H1 (cell line): ENCODE measurements at regions not wholly inside any gene's neighbourhood (a gene's known extent, or its start where the extent isn't known, plus 50 kb on each side); places are given as distances from the start of the nearest gene placed in this dataset.

Experiments
- CTCF ChIA-PET: fragments of 300-600 bp; sonication (Branson Sonifier 250); formaldehyde crosslinking; loops from one replicate; lab custom pipeline; 2021; ENCODE audit not compliant: partially characterized antibody; lab: Charles Lee
- POLR2A ChIA-PET: fragments of 300-600 bp; sonication (Branson Sonifier 250); formaldehyde crosslinking; loops from one replicate; lab custom pipeline; 2021; ENCODE audit warnings: inconsistent platforms; ENCODE audit not compliant: partially characterized antibody; lab: Charles Lee
- DNase-seq, 2 experiments: peaks; one replicate each; pipeline versions ENCODE4 v3.0.0 to v3.0.0-alpha.2; 2010 to 2022; ENCODE audit warnings: low spot score in 2 of 2, low read depth in 1 of 2, mixed read lengths in 1 of 2
- FAIRE-seq: peaks from 2 replicates; lab custom pipeline; 2011; peaks lifted over from hg19 to GRCh38; lab: Jason Lieb, UNC
- H2AFZ ChIP-seq: 2 replicates; pipeline ENCODE4 v1.8.1; 2012; ENCODE audit warnings: low read length, inconsistent platforms
- H2AK5ac ChIP-seq: 2 replicates; pipeline ENCODE4 v1.6.1; 2013; ENCODE audit warnings: low read depth, low read length
- H2BK120ac ChIP-seq: replicated peaks from 2 replicates; pipeline ENCODE3; 2013; ENCODE audit warnings: low read depth, low read length, inconsistent platforms
- H2BK12ac ChIP-seq: 2 replicates; pipeline ENCODE4 v1.6.1; 2013; ENCODE audit warnings: low read depth, low read length
- H2BK15ac ChIP-seq: 2 replicates; pipeline ENCODE4 v1.6.1; 2013; ENCODE audit warnings: low read length
- H2BK20ac ChIP-seq: 2 replicates; pipeline ENCODE4 v1.6.1; 2013; ENCODE audit warnings: low read length
- H2BK5ac ChIP-seq: 2 replicates; pipeline ENCODE4 v1.6.1; 2013; ENCODE audit warnings: low read depth, low read length
- H3K14ac ChIP-seq: 2 replicates; pipeline ENCODE4 v1.6.1; 2013; ENCODE audit warnings: inconsistent platforms; ENCODE audit not compliant: insufficient read length
- H3K18ac ChIP-seq: 2 replicates; pipeline ENCODE4 v1.6.1; 2013; ENCODE audit warnings: low read length; ENCODE audit errors: extremely low read depth
- H3K23ac ChIP-seq: 2 replicates; pipeline ENCODE4 v1.6.1; 2013; ENCODE audit warnings: inconsistent platforms; ENCODE audit not compliant: insufficient read length
- H3K23me2 ChIP-seq: 2 replicates; pipeline ENCODE4 v1.6.1; 2013; ENCODE audit warnings: low read depth, low read length
- H3K27ac ChIP-seq: 2 replicates; pipeline ENCODE4 v1.6.1; 2011; ENCODE audit warnings: low read depth, low read length, inconsistent platforms
- H3K27me3 ChIP-seq, 4 experiments: replicated peaks in 1 of 4; 1 replicate in 1 of 4; 2 replicates in 3 of 4; pipeline versions ENCODE4 v1.6.1 to v1.8.1; 2011 to 2013; ENCODE audit warnings: low read length in 3 of 4, mild to moderate bottlenecking in 3 of 4, inconsistent platforms in 2 of 4, mixed read lengths in 2 of 4, moderate library complexity in 1 of 4; ENCODE audit not compliant: control insufficient read depth in 3 of 4, insufficient read depth in 3 of 4; ENCODE audit errors: extremely low read depth in 1 of 4
- H3K36me3 ChIP-seq, 4 experiments: 2 replicates each; pipeline versions ENCODE4 v1.6.1 to v1.8.1; 2011 to 2013; ENCODE audit warnings: mild to moderate bottlenecking in 4 of 4, low read length in 3 of 4, moderate library complexity in 2 of 4, control low read depth in 1 of 4, inconsistent platforms in 1 of 4; ENCODE audit not compliant: insufficient read depth in 4 of 4, control insufficient read depth in 2 of 4
- H3K4ac ChIP-seq: replicated peaks from 2 replicates; pipeline ENCODE3; 2013; ENCODE audit warnings: low read length, low read depth, mixed read lengths, inconsistent platforms; ENCODE audit not compliant: insufficient read length
- H3K4me1 ChIP-seq, 4 experiments: replicated peaks in 1 of 4; 1 replicate in 1 of 4; 2 replicates in 3 of 4; pipeline versions ENCODE4 v1.6.1 to v1.8.1; 2011 to 2013; ENCODE audit warnings: low read length in 3 of 4, inconsistent platforms in 2 of 4, mixed read lengths in 1 of 4; ENCODE audit not compliant: insufficient read depth in 4 of 4, control insufficient read depth in 3 of 4
- H3K4me2 ChIP-seq, 2 experiments: 2 replicates each; pipeline versions ENCODE4 v1.6.1 to v1.8.1; 2011 to 2013; ENCODE audit warnings: low read depth in 2 of 2, low read length in 2 of 2, control low read depth in 1 of 2, inconsistent platforms in 1 of 2, mild to moderate bottlenecking in 1 of 2; ENCODE audit not compliant: insufficient read depth in 1 of 2
- H3K4me3 ChIP-seq, 4 experiments: fragments of 200-600, 300-600 bp in 1 of 4; sonication (generic), shearing (Covaris generic), sonication (Bioruptor Twin) in 1 of 4; 2 replicates each; pipeline versions ENCODE4 v1.5.1 to v1.8.1; 2011 to 2016; ENCODE audit warnings: low read length in 4 of 4, low read depth in 3 of 4, control low read depth in 2 of 4, inconsistent platforms in 2 of 4, mild to moderate bottlenecking in 2 of 4, mixed read lengths in 1 of 4, moderate library complexity in 1 of 4; ENCODE audit not compliant: insufficient read depth in 2 of 4; ENCODE audit errors: extremely low read depth in 1 of 4
- H3K56ac ChIP-seq: replicated peaks from 2 replicates; pipeline ENCODE3; 2013; ENCODE audit warnings: low read depth, mild to moderate bottlenecking, mixed read lengths, low read length, inconsistent platforms; ENCODE audit not compliant: insufficient read length
- H3K79me1 ChIP-seq: 2 replicates; pipeline ENCODE4 v1.6.1; 2013; ENCODE audit warnings: low read depth, low read length, control low read depth
- H3K79me2 ChIP-seq, 2 experiments: 2 replicates each; pipeline versions ENCODE4 v1.6.1 to v1.8.1; 2012 to 2013; ENCODE audit warnings: low read length in 2 of 2, mild to moderate bottlenecking in 2 of 2, inconsistent platforms in 1 of 2; ENCODE audit not compliant: insufficient read depth in 2 of 2, control insufficient read depth in 1 of 2
- H3K9ac ChIP-seq, 4 experiments: replicated peaks in 1 of 4; 1 replicate in 1 of 4; 2 replicates in 3 of 4; pipeline versions ENCODE4 v1.6.1 to v1.8.1; 2011 to 2013; ENCODE audit warnings: low read depth in 3 of 4, low read length in 3 of 4, control low read depth in 2 of 4, mild to moderate bottlenecking in 2 of 4, moderate library complexity in 2 of 4, inconsistent platforms in 1 of 4; ENCODE audit errors: extremely low read depth in 1 of 4
- H3K9me3 ChIP-seq, 2 experiments: 2 replicates each; pipeline versions ENCODE4 v1.6.1 to v1.8.1; 2012 to 2013; ENCODE audit warnings: mild to moderate bottlenecking in 2 of 2, moderate library complexity in 2 of 2, control low read depth in 1 of 2, inconsistent platforms in 1 of 2, low read depth in 1 of 2, low read length in 1 of 2, mixed read lengths in 1 of 2; ENCODE audit not compliant: insufficient read depth in 2 of 2
- H4K20me1 ChIP-seq, 2 experiments: replicated peaks in 1 of 2; 2 replicates each; pipeline versions ENCODE3 to v1.8.1; 2011 to 2013; ENCODE audit warnings: inconsistent platforms in 2 of 2, low read length in 2 of 2, mild to moderate bottlenecking in 1 of 2; ENCODE audit not compliant: insufficient read depth in 2 of 2, control insufficient read depth in 1 of 2
- H4K5ac ChIP-seq: 2 replicates; pipeline ENCODE4 v1.6.1; 2013; ENCODE audit warnings: low read length, low read depth, mixed read lengths, inconsistent platforms; ENCODE audit not compliant: insufficient read length
- H4K8ac ChIP-seq: 2 replicates; pipeline ENCODE4 v1.8.0; 2013; ENCODE audit warnings: mild to moderate bottlenecking, moderate library complexity, low read length, inconsistent platforms; ENCODE audit not compliant: insufficient read depth; ENCODE audit errors: extremely low read depth
- H4K91ac ChIP-seq: replicated peaks from 2 replicates; pipeline ENCODE3; 2013; ENCODE audit warnings: low read length, mixed read lengths, inconsistent platforms; ENCODE audit not compliant: insufficient read length
- CEBPB ChIP-seq: IDR thresholded peaks from 2 replicates; pipeline ENCODE4 v1.6.1; 2012; ENCODE audit warnings: low read depth, low read length
- GABPA ChIP-seq: IDR thresholded peaks from 2 replicates; pipeline ENCODE4 v1.6.1; 2011; ENCODE audit warnings: mild to moderate bottlenecking, low read length, moderate library complexity, borderline replicate concordance; ENCODE audit not compliant: insufficient read depth
- HDAC2 ChIP-seq, 2 experiments: fragments of 300-600 bp in 1 of 2; sonication (generic) in 1 of 2; IDR thresholded peaks; 2 replicates each; pipeline ENCODE4 v1.6.1; 2011 to 2012; ENCODE audit warnings: low read depth in 2 of 2, low read length in 2 of 2, mild to moderate bottlenecking in 2 of 2, moderate library complexity in 2 of 2, borderline replicate concordance in 1 of 2, inconsistent platforms in 1 of 2
- JUN ChIP-seq: IDR thresholded peaks from 2 replicates; pipeline ENCODE4 v1.6.1; 2011; ENCODE audit warnings: low read depth, mild to moderate bottlenecking, improper control_type of control experiment, low read length
- KDM1A ChIP-seq: fragments of 200-600, 300-600 bp; sonication (generic); IDR thresholded peaks from 2 replicates; pipeline ENCODE4 v1.7.1; 2016; ENCODE audit warnings: mild to moderate bottlenecking, low read length, borderline replicate concordance
- KDM4A ChIP-seq: IDR thresholded peaks from one replicate; pipeline ENCODE4 v1.7.1; 2012; ENCODE audit warnings: low read depth, mild to moderate bottlenecking, moderate library complexity, low read length, inconsistent platforms; ENCODE audit not compliant: severe bottlenecking
- MAFK ChIP-seq: IDR thresholded peaks from 2 replicates; pipeline ENCODE4 v1.6.1; 2012; ENCODE audit warnings: low read depth, mild to moderate bottlenecking, improper control_type of control experiment, low read length
- RAD21 ChIP-seq, 2 experiments: IDR thresholded peaks in 1 of 2; conservative IDR thresholded peaks in 1 of 2; 2 replicates each; pipeline ENCODE4 v1.6.1; 2011; ENCODE audit warnings: low read depth in 2 of 2, low read length in 2 of 2, improper control_type of control experiment in 1 of 2, inconsistent platforms in 1 of 2, mild to moderate bottlenecking in 1 of 2, moderate library complexity in 1 of 2
- SIRT6 ChIP-seq: IDR thresholded peaks from one replicate; pipeline ENCODE4 v1.7.1; 2012; ENCODE audit warnings: low read length, inconsistent platforms
- SIX5 ChIP-seq: IDR thresholded peaks from 2 replicates; pipeline ENCODE4 v1.6.1; 2011; ENCODE audit warnings: mild to moderate bottlenecking, low read depth, low read length
- SP1 ChIP-seq: IDR thresholded peaks from 2 replicates; pipeline ENCODE4 v1.6.1; 2011; ENCODE audit warnings: low read depth, low read length
- SP2 ChIP-seq: IDR thresholded peaks from 2 replicates; pipeline ENCODE4 v1.6.1; 2012; ENCODE audit warnings: mild to moderate bottlenecking, low read length, inconsistent platforms
- TAF7 ChIP-seq: optimal IDR thresholded peaks from 2 replicates; pipeline ENCODE3; 2011; ENCODE audit warnings: low read depth, mild to moderate bottlenecking, inconsistent platforms, low read length, moderate library complexity, borderline replicate concordance
- WGBS, 2 experiments: shearing (Covaris generic) in 1 of 2; methylation state at CpG; one replicate each; pipeline versions ENCODE4 v1.1.6 to v1.1.7; 2013 to 2015; ENCODE audit warnings: low lambda C conversion rate in 2 of 2, mixed read lengths in 2 of 2, inconsistent platforms in 1 of 2, low coverage in 1 of 2, missing lambda C conversion rate in 1 of 2; ENCODE audit not compliant: insufficient replicate concordance in 2 of 2, insufficient coverage in 1 of 2, insufficient read length in 1 of 2; ENCODE audit errors: extremely low coverage in 1 of 2, missing lambda C conversion rate in 1 of 2; 5-methylcytosine and 5-hydroxymethylcytosine counted together
- TF ChIP-seq, protein P1 (sequence below): IDR thresholded peaks from 2 replicates; pipeline ENCODE4 v1.6.1; 2011; ENCODE audit warnings: low read depth, mild to moderate bottlenecking, low read length; ENCODE audit not compliant: insufficient read depth

DNA sequence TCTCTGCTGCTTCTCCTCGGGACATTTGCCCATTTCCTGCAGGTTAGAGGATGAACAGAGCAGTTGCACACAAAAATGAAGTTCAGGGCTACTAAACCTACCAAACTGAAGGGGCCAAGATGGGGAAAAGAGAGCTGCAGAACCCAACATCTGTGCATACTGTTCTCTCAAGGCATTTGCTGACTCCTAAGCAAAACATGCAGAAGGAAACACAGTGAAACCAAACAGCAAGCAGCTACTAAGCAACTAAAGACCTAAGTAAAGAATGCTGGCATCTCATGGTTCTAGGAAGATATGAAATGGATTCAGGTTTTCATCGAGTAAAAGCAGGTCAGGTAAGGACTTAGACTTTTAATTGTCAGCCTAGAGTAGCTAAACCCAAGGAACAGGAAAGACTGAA, 111.9 kb upstream of the SYT4 start:
- WGBS, 2 experiments = 91% methylated on average over 2 of the region's 2 CpGs; no CpG with 5 or more reads in 1 of the 2 experiments
- POLR2A ChIA-PET = interaction anchor here (0.7 to 0.9 kb wide), 2 partner anchors 10 to 1335 kb away, joined by 3 to 5 read pairs; no protein-coding TSS in a partner anchor
- no peaks in the 10 kb centered on the region for H3K9me3 ChIP-seq
- TF ChIP-seq JUN (no peak), SIX5 (no peak), RAD21 (IDR thresholded peaks at IDR 0.05 in 1 of 2, conservative IDR thresholded peaks at IDR 0.05 in 1 of 2; ENCODE audit: low read depth in 2 of 2, low read length in 2 of 2) (no peak), KDM4A (no peak), SP1 (no peak), SIRT6 (no peak), TAF7 (no peak), SP2 (no peak), GABPA (no peak), MAFK (no peak), KDM1A (no peak), HDAC2 (IDR thresholded peaks at IDR 0.05; ENCODE audit: borderline replicate concordance in 1 of 2, low read depth in 2 of 2, low read length in 2 of 2) (no peak), CEBPB (no peak)
- TF ChIP-seq, protein P1, sequence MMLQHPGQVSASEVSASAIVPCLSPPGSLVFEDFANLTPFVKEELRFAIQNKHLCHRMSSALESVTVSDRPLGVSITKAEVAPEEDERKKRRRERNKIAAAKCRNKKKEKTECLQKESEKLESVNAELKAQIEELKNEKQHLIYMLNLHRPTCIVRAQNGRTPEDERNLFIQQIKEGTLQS = no peak

More for the DNA sequence above, 111.9 kb upstream of the SYT4 start:
- no peak overlapping the region for H2BK20ac ChIP-seq
- H4K20me1 ChIP-seq = no peaks in the 10 kb centered on the region
- no peaks in the 10 kb centered on the region for H3K27me3 ChIP-seq
- H4K8ac ChIP-seq = no peak overlapping the region
- no peak overlapping the region for H3K23ac ChIP-seq
- H3K4me1 ChIP-seq = 0 out of 7 replicates have a peak, but pooled peaks cover 0 to 2% (median 0%) of the 10 kb centered on the region in 4 experiments
- H3K14ac ChIP-seq = no peak overlapping the region
- H2AK5ac ChIP-seq = no peak overlapping the region
- H3K4me3 ChIP-seq = no peak overlapping the region
- H3K79me1 ChIP-seq = no peaks in the 10 kb centered on the region
- H2BK5ac ChIP-seq = no peak overlapping the region
- no peak overlapping the region for H3K4me2 ChIP-seq
- CTCF ChIA-PET = interaction anchor here (0.6 to 1.1 kb wide), 3 partner anchors 32 to 201 kb away, joined by 3 to 4 read pairs (median 4); no protein-coding TSS in a partner anchor
- H2BK12ac ChIP-seq = no peak overlapping the region
- no peak for FAIRE-seq
- H3K56ac ChIP-seq = no peak overlapping the region
- peak overlapping the region; percentile 15 for H4K5ac ChIP-seq
- H2AFZ ChIP-seq = peak overlapping the region; percentile 95
- no peaks in the 10 kb centered on the region for H3K79me2 ChIP-seq
- H3K18ac ChIP-seq = no peak overlapping the region
- no peak overlapping the region for H3K27ac ChIP-seq
- H4K91ac ChIP-seq = no peak overlapping the region
- H3K9ac ChIP-seq = no peak overlapping the region
- H2BK120ac ChIP-seq = no peak overlapping the region
- H3K36me3 ChIP-seq = no peaks in the 10 kb centered on the region
- no peak overlapping the region for H3K4ac ChIP-seq
- no peak for DNase-seq
- H3K23me2 ChIP-seq = no peaks in the 10 kb centered on the region
- no peak overlapping the region for H2BK15ac ChIP-seq
